SHP77 treated with DMSO at 0.1 percent for 48 hours (cell line): ENCODE measurements at regions not wholly inside any gene's neighbourhood (a gene's known extent, or its start where the extent isn't known, plus 50 kb on each side); places are given as distances from the start of the nearest gene placed in this dataset.

ENCODE experiments used
- DNase-seq: peaks from one replicate; lab custom pipeline; 2025; lab: John Stamatoyannopoulos, UW

DNA sequence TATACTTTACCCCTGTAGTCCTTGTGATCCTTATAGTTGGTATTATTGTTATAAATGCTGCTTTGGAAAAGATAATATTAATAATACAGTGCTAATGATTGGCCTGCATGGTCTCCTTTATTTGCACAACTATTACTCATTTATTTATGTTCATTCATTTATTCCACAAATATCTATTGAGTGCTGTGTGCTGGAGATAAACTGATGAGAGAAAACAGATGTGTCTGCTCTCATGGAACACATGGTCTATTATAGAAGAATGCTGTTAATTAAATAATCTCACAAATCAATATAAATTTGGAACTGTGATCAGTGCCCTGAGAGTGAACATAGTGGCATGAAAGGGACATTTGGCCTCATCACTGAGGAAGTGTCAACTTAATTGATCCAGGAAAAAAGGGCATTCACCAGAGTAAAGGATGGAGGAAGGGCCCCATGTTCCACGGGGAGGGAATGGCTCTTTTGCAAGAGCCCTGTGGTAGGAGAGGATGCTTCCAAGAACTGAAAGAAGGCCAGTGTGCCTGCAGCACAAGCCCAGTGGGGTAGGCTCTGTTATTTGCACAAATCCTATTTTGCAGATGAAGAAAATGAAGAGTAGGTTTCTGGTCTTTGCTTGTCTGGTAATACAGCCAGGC, 91.5 kb upstream of the STK39 start:
- DNase-seq: no peak

GRCh38 chr2:168340931-168341330, 93.5 kb upstream of the STK39 start:
- DNase-seq: no peak

DNA sequence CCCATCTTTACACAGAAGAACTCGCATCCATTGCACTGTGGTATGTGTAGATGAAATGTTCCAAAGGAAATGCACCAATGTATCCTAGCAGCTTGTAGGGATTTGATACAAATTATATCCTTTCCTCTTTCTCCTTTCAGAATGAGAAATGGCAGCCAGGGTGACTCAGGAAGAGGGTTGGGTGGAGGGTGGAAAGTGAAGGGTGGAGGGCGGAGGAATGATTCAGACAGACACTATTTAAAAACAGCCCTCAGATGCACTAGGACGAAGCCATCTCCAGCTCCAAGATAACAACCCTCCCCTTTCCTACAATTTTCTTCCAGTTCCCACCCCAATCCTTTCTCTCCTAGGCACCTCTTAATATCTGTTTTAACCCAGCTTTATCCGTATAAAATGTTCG, 96.2 kb upstream of the STK39 start:
- DNase-seq: no peak

DNA sequence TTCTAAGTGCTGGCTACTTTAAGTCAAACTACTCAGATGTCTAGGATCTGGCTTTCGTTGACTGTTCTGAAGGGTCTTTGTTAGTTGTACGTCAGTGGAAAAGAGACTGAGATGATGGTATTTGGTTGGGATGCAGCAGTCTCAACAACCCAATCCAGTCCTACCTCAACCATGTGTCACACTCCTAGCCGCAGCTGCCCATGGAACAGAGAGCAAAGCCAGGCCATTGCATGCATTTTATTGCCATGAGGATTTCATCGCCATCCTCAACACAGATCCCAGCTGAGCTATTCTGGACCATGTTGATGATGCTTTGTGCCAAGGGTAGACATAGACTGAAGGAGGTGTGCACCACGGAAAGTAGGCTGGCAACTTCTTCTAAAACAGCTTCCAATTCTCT, 97.3 kb upstream of the STK39 start:
- no peak for DNase-seq

GRCh38 chr2:168345601-168346000, 98.2 kb upstream of the STK39 start:
- DNase-seq: no peak

GRCh38 chr2:168346725-168347477, 99.5 kb upstream of the STK39 start:
- DNase-seq: no peak

GRCh38 chr2:168348076-168348475, 100.7 kb upstream of the STK39 start:
- DNase-seq: no peak

DNA sequence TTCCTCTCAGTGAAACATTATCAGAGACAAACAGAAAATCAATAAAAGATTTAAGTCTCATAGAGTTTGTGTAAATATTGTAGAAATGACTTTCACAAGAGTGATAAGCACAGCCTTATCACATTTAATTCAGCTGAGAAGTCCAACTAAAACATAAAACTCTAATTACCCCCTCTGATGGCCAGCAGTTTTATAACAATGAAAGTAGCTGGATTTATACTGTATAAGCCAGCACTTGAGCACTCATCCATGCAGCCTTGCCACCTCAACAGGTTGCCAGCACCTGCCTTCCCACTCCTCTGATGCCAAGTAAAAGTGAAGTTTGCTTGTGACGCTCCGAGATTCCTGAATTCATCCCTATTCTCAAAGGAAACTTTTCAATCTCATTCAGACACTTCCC, 103.0 kb upstream of the STK39 start:
- no peak for DNase-seq

- DNase-seq: no peak
Observed at GRCh38 chr2:168353251-168353650, 102.8 kb upstream of the CERS6 start.

DNA sequence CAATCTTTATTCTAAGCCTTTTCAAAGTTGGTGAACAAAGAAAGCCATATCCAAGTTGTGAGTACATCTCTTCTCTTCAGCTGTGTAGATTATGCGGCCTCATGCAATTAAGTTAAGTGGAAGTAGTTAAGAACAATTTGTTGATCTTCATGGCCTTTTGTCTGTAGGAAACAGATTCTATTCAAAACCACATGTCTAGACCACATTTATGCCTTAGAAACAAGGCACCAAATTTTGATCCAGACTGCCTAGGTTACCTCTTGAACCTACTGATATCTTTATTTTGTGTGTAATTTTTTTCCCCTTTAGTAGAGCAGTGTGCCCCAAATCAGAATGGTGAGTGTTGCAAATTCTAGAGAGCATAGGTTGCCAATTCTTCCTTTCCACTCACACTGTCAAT, 101.6 kb upstream of the CERS6 start:
- no peak for DNase-seq

DNA sequence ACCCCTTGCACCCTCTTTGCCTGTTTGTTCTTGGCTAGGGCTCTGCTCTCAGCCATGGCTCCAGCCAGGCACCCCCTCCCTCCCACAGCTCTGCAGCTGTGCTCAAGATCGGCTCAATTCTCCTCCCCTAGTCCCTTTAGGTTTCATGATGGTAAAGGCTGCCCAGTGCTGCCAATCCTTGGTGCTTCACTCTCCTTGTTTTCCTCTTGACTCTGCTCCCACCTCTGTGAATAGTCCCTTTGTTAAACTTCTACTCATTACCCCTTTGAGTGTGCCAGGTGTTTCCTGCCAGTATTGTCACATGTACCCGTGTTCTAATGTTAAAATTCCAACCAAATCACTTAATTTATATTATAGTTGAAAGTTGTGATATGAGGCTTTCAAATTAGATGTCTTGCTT, 101.0 kb upstream of the CERS6 start:
- no peak for DNase-seq

- DNase-seq: no peak
Observed at GRCh38 chr2:168355779-168356476, 100.1 kb upstream of the CERS6 start.

- no peak for DNase-seq
Observed at GRCh38 chr2:168356477-168356835, 99.6 kb upstream of the CERS6 start.

DNA sequence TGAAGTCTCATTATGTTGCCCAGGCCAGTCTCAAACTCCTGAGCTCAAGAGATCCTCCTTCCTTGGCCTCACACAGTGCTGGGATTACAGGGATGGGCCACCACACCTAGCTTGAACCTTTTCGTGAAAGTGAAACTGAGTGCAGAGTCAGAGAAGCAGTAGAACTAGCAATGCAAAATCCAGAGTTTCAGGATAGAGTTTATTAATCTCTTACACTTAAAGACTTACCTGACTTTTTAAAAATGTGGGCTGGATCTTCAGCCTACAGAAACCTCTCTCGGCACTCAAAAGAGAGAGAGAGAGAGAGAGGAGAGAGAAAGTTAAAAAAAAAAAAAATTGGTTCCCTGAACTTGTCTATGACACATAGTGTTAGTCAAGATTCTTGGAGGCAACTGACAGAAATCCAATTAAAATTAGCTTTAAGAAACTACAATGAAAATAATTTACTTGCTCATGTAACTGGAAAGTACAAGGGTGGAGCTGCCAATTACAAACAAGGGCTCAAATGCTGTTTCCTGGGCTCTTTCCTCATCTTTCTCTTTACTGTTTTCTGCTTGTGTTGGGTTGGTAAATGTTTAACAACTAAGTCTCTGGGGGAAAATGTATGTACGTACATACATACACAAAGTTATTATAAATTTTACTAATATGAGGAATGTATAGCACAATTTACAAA, 98.1 kb upstream of the CERS6 start:
- no peak for DNase-seq

GRCh38 chr2:168359082-168359481, 97.0 kb upstream of the CERS6 start:
- no peak for DNase-seq

GRCh38 chr2:168363347-168364092, 92.6 kb upstream of the CERS6 start:
- no peak for DNase-seq

DNA sequence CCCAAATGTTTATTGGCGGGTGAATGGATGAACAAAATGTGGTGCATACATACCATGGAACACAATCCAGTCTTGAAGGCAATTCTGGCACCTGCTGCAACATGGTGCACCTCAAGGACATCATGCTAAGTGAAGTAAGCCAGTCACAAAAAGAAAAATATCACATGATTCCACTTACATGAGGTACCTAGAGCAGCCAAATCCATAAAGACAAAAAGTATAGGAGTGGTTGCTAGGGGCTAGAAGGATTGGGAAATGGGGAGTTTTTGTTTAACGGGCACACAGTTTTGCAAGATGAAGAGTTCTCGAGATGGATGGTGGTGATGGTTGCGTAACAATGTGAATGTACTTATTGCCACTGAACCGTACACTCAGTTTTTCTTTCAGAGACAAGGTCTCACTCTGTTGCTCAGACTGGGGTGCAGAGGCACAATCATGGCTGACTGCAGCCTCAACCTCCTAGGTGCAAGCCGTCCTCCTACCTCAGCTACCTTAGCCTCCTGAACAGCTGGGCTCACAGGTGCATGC, 90.9 kb upstream of the CERS6 start:
- no peak for DNase-seq

DNA sequence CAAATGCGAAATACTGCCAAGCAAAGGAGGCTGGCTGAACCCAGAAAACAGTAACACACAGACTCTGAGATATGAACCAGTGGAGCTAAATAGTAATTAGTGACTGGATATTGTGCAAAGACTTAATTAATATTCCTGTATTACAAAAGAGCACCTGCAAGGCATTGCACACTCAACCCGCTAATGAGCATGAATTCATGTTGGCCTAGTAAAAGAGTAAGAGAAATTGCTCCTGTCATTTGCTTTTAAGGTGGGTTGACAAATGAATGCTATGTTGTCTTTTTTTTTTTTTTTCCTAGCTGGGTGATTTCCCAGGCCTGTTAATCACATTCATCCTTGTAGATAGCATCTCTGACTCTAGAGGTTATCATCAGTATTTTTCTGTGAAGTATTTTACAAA, 87.0 kb upstream of the CERS6 start:
- no peak for DNase-seq

DNA sequence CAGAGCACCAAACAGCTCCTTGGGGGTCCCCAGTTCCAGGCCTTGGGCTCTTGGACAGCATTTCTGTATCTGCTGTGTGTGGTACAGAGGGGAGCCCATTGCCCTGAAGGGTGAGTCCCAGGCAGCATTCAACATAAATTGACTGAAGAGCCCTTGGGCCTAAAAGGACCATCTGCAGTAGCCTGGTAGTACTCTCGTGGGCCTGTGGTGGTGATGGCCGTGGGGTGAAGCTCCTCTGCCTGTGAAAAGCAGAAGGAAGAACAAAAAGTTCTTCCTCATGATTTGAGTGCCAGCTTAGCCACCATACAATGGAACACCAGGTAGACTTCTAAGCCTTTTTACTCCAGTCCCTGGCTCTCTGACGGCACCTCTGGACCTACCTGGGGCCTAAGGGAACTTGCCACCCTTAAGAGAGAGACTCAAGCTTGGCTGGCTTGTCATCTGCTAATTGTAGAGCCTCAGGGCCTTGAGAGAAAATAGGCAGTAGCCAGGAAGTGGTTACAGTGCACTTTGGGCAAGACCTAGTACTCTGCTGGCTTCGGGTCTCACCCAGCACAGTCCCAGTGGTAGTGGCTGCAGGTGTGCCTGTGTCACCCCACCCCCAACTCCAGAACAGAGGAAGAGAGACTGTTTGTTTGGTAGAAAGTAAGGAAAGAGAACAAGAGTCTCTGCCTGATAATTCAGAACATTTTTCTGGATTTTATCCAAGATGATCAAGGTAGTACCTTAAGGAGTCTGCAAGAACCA, 84.6 kb upstream of the CERS6 start:
- no peak for DNase-seq

GRCh38 chr2:168373468-168373867, 82.6 kb upstream of the CERS6 start:
- no peak for DNase-seq

DNA sequence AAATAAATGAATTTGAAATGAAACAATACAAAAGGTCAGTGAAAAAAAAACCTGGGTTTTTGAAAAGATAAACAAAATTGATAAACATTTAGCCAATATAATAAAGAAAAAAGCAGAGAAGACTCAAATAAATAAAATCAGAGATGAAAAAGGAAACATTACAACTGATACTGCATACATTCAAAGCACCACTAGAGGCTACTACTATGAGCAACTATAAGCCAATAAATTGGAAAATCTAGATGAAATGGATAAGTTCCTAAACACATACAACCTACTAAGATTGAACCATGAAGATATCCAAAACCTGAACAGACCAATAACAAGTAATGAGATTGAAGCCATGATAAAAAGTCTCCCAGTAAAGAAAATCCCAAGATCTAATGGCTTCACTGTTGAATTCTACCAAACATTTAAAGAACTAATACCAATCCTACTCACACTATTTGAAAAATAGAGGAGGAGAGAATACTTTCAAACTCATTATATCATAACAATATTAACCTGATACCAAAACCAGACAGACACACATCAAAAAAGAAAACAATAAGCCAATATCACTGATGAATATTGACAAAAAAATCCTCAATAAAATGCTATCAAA, 80.8 kb upstream of the CERS6 start:
- no peak for DNase-seq
